Neuronal stem cell (in vitro differentiated cells): ENCODE measurements at regions not wholly inside any gene's neighbourhood (a gene's known extent, or its start where the extent isn't known, plus 50 kb on each side); places are given as distances from the start of the nearest gene placed in this dataset.

ENCODE experiments used
- DNase-seq: peaks from one replicate; pipeline ENCODE4 v3.0.0-alpha.2; 2013; ENCODE audit warnings: low spot score
- H2AFZ ChIP-seq: one replicate; pipeline ENCODE4 v1.6.1; 2013; ENCODE audit warnings: mild to moderate bottlenecking, low read length, inconsistent platforms
- H2AK5ac ChIP-seq: 2 replicates; pipeline ENCODE4 v1.6.1; 2013; ENCODE audit warnings: low read depth, mild to moderate bottlenecking, inconsistent platforms, low read length, moderate library complexity, mixed read lengths
- H2BK120ac ChIP-seq: 2 replicates; pipeline ENCODE4 v1.6.1; 2013; ENCODE audit warnings: low read depth, mild to moderate bottlenecking, inconsistent platforms, low read length, moderate library complexity, mixed read lengths
- H2BK12ac ChIP-seq: one replicate; pipeline ENCODE4 v1.6.1; 2013; ENCODE audit warnings: low read length, inconsistent platforms
- H2BK15ac ChIP-seq: 2 replicates; pipeline ENCODE4 v1.6.1; 2013; ENCODE audit warnings: mild to moderate bottlenecking, low read length, inconsistent platforms, mixed read lengths
- H2BK5ac ChIP-seq: one replicate; pipeline ENCODE4 v1.6.1; 2013; ENCODE audit warnings: inconsistent platforms, mild to moderate bottlenecking, low read length, moderate library complexity
- H3K14ac ChIP-seq: one replicate; pipeline ENCODE4 v1.6.1; 2013; ENCODE audit warnings: low read length, inconsistent platforms
- H3K18ac ChIP-seq: 2 replicates; pipeline ENCODE4 v1.6.1; 2013; ENCODE audit warnings: low read length, inconsistent platforms
- H3K23ac ChIP-seq: 2 replicates; pipeline ENCODE4 v1.6.1; 2013; ENCODE audit warnings: low read depth, mild to moderate bottlenecking, mixed read lengths, low read length, inconsistent platforms; ENCODE audit not compliant: poor library complexity
- H3K27ac ChIP-seq: replicated peaks from 3 replicates; pipeline ENCODE4 v1.5.1; 2013; ENCODE audit warnings: low read length, inconsistent platforms
- H3K27me3 ChIP-seq, 3 experiments: 2 replicates each; pipeline ENCODE4 v1.6.1; 2013; ENCODE audit warnings: low read length in 3 of 3, mild to moderate bottlenecking in 2 of 3, inconsistent platforms in 1 of 3, low read depth in 1 of 3, mixed read lengths in 1 of 3, moderate library complexity in 1 of 3; ENCODE audit not compliant: control insufficient read depth in 3 of 3, insufficient read depth in 3 of 3
- H3K36me3 ChIP-seq, 2 donors: replicated peaks in 1 of 2; 2 replicates each; pipeline ENCODE4 v1.6.1; 2013; ENCODE audit warnings: low read length in 2 of 2; ENCODE audit not compliant: control insufficient read depth in 2 of 2, insufficient read depth in 2 of 2
- H3K4ac ChIP-seq: 2 replicates; pipeline ENCODE4 v1.6.1; 2013; ENCODE audit warnings: inconsistent platforms, mild to moderate bottlenecking, low read length, moderate library complexity
- H3K4me1 ChIP-seq, 2 donors: 1 replicate in 1 of 2; 2 replicates in 1 of 2; pipeline ENCODE4 v1.6.1; 2013; ENCODE audit warnings: low read length in 2 of 2, low read depth in 1 of 2; ENCODE audit not compliant: control insufficient read depth in 2 of 2, insufficient read depth in 1 of 2
- H3K4me2 ChIP-seq: one replicate; pipeline ENCODE4 v1.6.1; 2013; ENCODE audit warnings: mild to moderate bottlenecking, low read length, inconsistent platforms; ENCODE audit not compliant: insufficient read depth, poor library complexity, severe bottlenecking
- H3K4me3 ChIP-seq, 2 donors: 2 replicates each; pipeline ENCODE4 v1.5.1; 2013; ENCODE audit warnings: low read length in 2 of 2, mild to moderate bottlenecking in 2 of 2, inconsistent platforms in 1 of 2, moderate library complexity in 1 of 2
- H3K79me1 ChIP-seq: one replicate; pipeline ENCODE4 v1.6.1; 2013; ENCODE audit warnings: low read depth, mild to moderate bottlenecking, inconsistent platforms, low read length, moderate library complexity
- H3K9ac ChIP-seq: one replicate; pipeline ENCODE4 v1.6.1; 2013; ENCODE audit warnings: mild to moderate bottlenecking, low read depth, low read length, inconsistent platforms; ENCODE audit not compliant: poor library complexity
- H3K9me3 ChIP-seq, 2 donors: replicated peaks in 1 of 2; 2 replicates each; pipeline versions ENCODE3 to v1.6.1; 2013; ENCODE audit warnings: low read length in 2 of 2, mild to moderate bottlenecking in 2 of 2, inconsistent platforms in 1 of 2, low read depth in 1 of 2, mixed read lengths in 1 of 2, moderate library complexity in 1 of 2; ENCODE audit not compliant: control insufficient read depth in 2 of 2, insufficient read depth in 1 of 2
- H4K8ac ChIP-seq: one replicate; pipeline ENCODE4 v1.6.1; 2013; ENCODE audit warnings: low read depth, mild to moderate bottlenecking, inconsistent platforms, low read length, moderate library complexity
- H4K91ac ChIP-seq: one replicate; pipeline ENCODE4 v1.6.1; 2013; ENCODE audit warnings: low read length, low read depth, mild to moderate bottlenecking, inconsistent platforms; ENCODE audit not compliant: poor library complexity
- WGBS, 2 donors: extraction: QIAGEN DNeasy Blood & Tissue Kit; methylation state at CpG; one replicate each; pipeline ENCODE4 v1.1.7; 2013; ENCODE audit warnings: missing lambda C conversion rate in 2 of 2, mixed read lengths in 1 of 2; ENCODE audit not compliant: insufficient read length in 2 of 2, insufficient replicate concordance in 1 of 2; ENCODE audit errors: extremely low coverage in 2 of 2; 5-methylcytosine and 5-hydroxymethylcytosine counted together

DNA sequence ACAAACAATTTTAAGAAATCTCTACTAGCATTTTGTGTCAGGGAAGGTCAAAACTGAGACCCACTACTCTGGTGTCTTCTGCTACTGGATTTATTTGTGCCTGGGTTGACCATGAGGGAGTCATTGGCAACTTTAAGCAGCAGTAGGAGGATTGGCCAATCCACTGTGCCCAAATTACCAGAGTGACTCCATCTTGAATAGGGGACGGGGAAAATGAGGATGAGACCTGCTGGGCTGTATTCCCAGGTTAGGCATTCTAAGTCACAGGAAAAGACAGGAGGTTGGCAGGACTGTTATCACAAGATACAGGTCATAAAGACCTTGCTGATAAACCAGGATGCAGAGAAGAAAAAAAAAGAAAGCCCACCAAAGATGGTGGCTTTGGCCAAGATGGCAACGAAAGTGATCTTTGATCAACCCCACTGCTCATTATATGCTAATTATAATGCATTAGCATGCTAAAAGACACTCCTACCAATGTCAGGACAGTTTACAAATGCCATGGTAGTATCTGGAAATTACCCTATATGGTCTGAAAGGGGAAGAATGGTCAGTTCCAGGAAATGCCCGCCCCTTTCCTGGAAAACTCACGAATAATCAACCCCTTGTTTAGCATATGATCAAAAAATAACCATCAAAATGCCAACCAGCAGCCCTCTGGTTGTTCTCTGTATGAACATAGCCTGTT, 200.9 kb downstream of the LTN1 start:
- Histone ChIP-seq H3K79me1 (no peaks in the 10 kb centered on the region), H3K9ac (no peak overlapping the region), H4K8ac (no peak overlapping the region), H2BK120ac (no peak overlapping the region), H3K4me1 (peaks cover 0 to 7% of the 10 kb centered on the region in 2 donors), H3K4ac (no peak overlapping the region), H3K36me3 (no peaks in the 10 kb centered on the region), H3K23ac (no peak overlapping the region), H2BK15ac (no peak overlapping the region), H2BK5ac (no peak overlapping the region), H3K18ac (no peak overlapping the region), H3K4me3 (no peak overlapping the region), H2AFZ (no peak overlapping the region), H2AK5ac (no peak overlapping the region), H3K14ac (no peak overlapping the region), H3K27me3 (no peaks in the 10 kb centered on the region), H3K9me3 (no peaks in the 10 kb centered on the region), H2BK12ac (no peak overlapping the region), H3K4me2 (no peak overlapping the region), H4K91ac (no peak overlapping the region), H3K27ac (no peak overlapping the region)
- no CpG with 5 or more reads among the region's 4 CpGs for WGBS, 2 donors
- DNase-seq = no peak

DNA sequence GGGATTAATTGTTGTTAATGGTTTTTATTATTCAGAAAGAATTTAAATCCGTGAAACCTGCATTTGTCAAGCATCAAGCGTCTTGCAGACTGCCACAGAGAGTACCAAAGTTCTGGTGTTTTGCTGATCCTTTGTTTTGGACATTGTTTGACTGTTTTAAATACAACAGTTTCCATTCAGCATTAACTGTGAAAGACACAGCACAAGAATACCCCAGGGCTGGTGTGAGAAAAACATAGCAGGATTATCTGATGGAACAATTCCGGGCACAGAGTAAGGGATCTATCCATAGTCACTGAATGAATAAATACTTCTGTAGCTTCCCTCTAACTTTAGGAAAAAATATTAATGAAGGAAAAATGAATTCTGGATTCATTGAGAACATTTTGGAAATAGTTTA, 202.3 kb downstream of the LTN1 start:
- Histone ChIP-seq H4K8ac (no peak overlapping the region), H3K36me3 (no peaks in the 10 kb centered on the region), H2BK15ac (no peak overlapping the region), H3K27me3 (no peaks in the 10 kb centered on the region), H2BK12ac (no peak overlapping the region), H3K4me1 (peaks cover 0 to 7% of the 10 kb centered on the region in 2 donors), H3K18ac (no peak overlapping the region), H3K4me2 (no peak overlapping the region), H4K91ac (no peak overlapping the region), H3K9ac (no peak overlapping the region), H3K4ac (no peak overlapping the region), H3K23ac (no peak overlapping the region), H3K14ac (no peak overlapping the region), H3K79me1 (no peaks in the 10 kb centered on the region), H2BK5ac (no peak overlapping the region), H3K4me3 (no peak overlapping the region), H2AK5ac (no peak overlapping the region), H3K9me3 (no peaks in the 10 kb centered on the region), H2AFZ (no peak overlapping the region), H2BK120ac (no peak overlapping the region), H3K27ac (no peak overlapping the region)
- no peak for DNase-seq
- no CpG with 5 or more reads among the region's 3 CpGs for WGBS, 2 donors

DNA sequence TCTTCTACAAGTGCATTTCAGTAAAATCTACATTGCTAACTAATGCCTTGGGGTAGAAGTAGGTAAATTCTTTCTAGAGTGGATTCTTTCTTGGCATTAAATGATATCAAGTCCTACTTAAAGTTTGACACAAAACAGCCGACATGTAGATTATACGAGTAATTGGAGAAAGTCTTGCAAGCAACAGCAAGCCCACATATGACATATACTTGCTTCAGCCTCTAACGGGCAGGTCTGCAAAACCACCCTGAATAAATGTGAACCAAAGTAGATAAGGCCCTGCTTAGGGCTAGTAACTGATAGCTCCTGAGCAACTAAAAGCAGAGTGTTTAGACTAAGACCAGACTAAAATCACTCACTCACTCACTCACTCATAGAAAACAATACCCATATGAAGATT, 203.2 kb downstream of the LTN1 start:
- no peaks in the 10 kb centered on the region for H3K36me3 ChIP-seq
- H4K91ac ChIP-seq = no peak overlapping the region
- no peak overlapping the region for H4K8ac ChIP-seq
- H2AFZ ChIP-seq = no peak overlapping the region
- H2BK15ac ChIP-seq = no peak overlapping the region
- H3K18ac ChIP-seq = no peak overlapping the region
- no peak overlapping the region for H2BK12ac ChIP-seq
- H3K27ac ChIP-seq = no peak overlapping the region
- H3K9ac ChIP-seq = no peak overlapping the region
- H3K4me1 ChIP-seq = peaks cover 0 to 4% of the 10 kb centered on the region in 2 donors
- H3K27me3 ChIP-seq = no peaks in the 10 kb centered on the region
- no peak for DNase-seq
- no peak overlapping the region for H3K23ac ChIP-seq
- no peaks in the 10 kb centered on the region for H3K79me1 ChIP-seq
- H2BK5ac ChIP-seq = no peak overlapping the region
- no peak overlapping the region for H2AK5ac ChIP-seq
- H3K4me2 ChIP-seq = no peak overlapping the region
- no peak overlapping the region for H3K14ac ChIP-seq
- WGBS, 2 donors = no CpG with 5 or more reads among the region's 3 CpGs
- H2BK120ac ChIP-seq = no peak overlapping the region
- H3K4me3 ChIP-seq = no peak overlapping the region
- H3K4ac ChIP-seq = no peak overlapping the region
- H3K9me3 ChIP-seq = no peaks in the 10 kb centered on the region

- Histone ChIP-seq H2BK120ac (no peak overlapping the region), H3K27ac (no peak overlapping the region), H3K9ac (no peak overlapping the region), H2AK5ac (no peak overlapping the region), H2AFZ (no peak overlapping the region), H2BK5ac (no peak overlapping the region), H3K4ac (no peak overlapping the region), H3K18ac (no peak overlapping the region), H3K4me2 (no peak overlapping the region), H3K36me3 (no peaks in the 10 kb centered on the region), H3K4me1 (no peaks in the 10 kb centered on the region), H3K9me3 (no peaks in the 10 kb centered on the region), H4K91ac (no peak overlapping the region), H4K8ac (no peak overlapping the region), H2BK15ac (no peak overlapping the region), H3K23ac (no peak overlapping the region), H3K27me3 (no peaks in the 10 kb centered on the region), H3K14ac (no peak overlapping the region), H3K79me1 (no peaks in the 10 kb centered on the region), H3K4me3 (no peak overlapping the region), H2BK12ac (no peak overlapping the region)
- WGBS, 2 donors = no CpG with 5 or more reads among the region's 6 CpGs
- DNase-seq = no peak
These were observed 204.6 kb downstream of the LTN1 start for GRCh38 chr21:28788030-28788429.
